ENCODE measurements at regions not wholly inside any gene's neighbourhood (a gene's known extent, or its start where the extent isn't known, plus 50 kb on each side); places are given as distances from the start of the nearest gene placed in this dataset.

- TF ChIP-seq ZNF609 (CRISPR knock-in tag; IDR thresholded peaks at IDR 0.05; ENCODE audit: borderline replicate concordance), result no peak
- TF ChIP-seq ZNF263 (CRISPR knock-in tag; IDR thresholded peaks at IDR 0.05), result no peak
- no peak for TF ChIP-seq ZNF230 (CRISPR knock-in tag; IDR thresholded peaks at IDR 0.05)
- no peak for TF ChIP-seq MNT (IDR thresholded peaks at IDR 0.05)
- no peak for TF ChIP-seq TFDP1 (CRISPR knock-in tag; IDR thresholded peaks at IDR 0.05; ENCODE audit: borderline replicate concordance)
Measured at GRCh38 chr11:69930081-69931059, 111.2 kb upstream of the FGF3 start (continued).

Data from HepG2 (cell line).